NT2/D1 (cell line): ENCODE measurements at regions not wholly inside any gene's neighbourhood (a gene's known extent, or its start where the extent isn't known, plus 50 kb on each side); places are given as distances from the start of the nearest gene placed in this dataset.

Source experiments
- SUZ12 ChIP-seq: IDR thresholded peaks from 2 replicates; pipeline ENCODE4 v1.6.1; 2011; ENCODE audit not compliant: insufficient read length, insufficient read depth; ENCODE audit errors: extremely low read depth
- ZNF274 ChIP-seq: IDR thresholded peaks from 2 replicates; pipeline ENCODE4 v1.6.1; 2011; ENCODE audit warnings: mild to moderate bottlenecking, low read depth, low read length

DNA sequence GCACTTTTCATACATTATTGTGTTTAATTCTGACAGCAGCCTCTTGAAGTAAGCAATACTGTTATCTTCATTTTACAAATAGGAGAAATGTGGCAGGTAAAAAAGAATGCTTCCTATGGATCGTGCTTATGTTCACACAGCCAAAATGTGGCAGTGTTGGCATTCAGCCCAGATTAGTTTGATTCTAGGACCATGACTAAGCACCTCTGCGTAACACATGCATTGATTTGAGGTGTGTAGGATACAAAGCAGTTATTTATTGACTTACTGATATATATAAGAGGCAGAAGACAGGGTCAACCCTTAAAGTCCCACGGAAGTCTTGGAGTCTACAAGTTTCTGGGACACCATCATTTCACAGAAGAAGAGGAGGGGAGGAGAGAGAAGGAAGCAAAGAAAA, 1144.4 kb upstream of the GOT2 start:
- TF ChIP-seq ZNF274 (no peak), SUZ12 (no peak)
